Esophagus squamous epithelium (tissue), 4 donors: ENCODE measurements at regions not wholly inside any gene's neighbourhood (a gene's known extent, or its start where the extent isn't known, plus 50 kb on each side); places are given as distances from the start of the nearest gene placed in this dataset.

Experiments used
- CTCF ChIP-seq, 6 experiments: fragments of 450-650 bp in 4 of 6; fragments of 200-600 bp in 2 of 6; sonication (generic) in 2 of 6; IDR thresholded peaks; one replicate each; pipeline ENCODE4 v1.5.1; 2016 to 2019; ENCODE audit warnings: antibody characterized with exemption in 6 of 6, mild to moderate bottlenecking in 4 of 6, moderate library complexity in 4 of 6
- POLR2A ChIP-seq, 4 donors: fragments of 450-650 bp; IDR thresholded peaks; one replicate each; pipeline ENCODE4 v1.6.1; 2017; ENCODE audit warnings: antibody characterized with exemption in 4 of 4, mild to moderate bottlenecking in 4 of 4, moderate library complexity in 3 of 4

GRCh38 chr13:86283031-86283430 lies 483.8 kb upstream of the SLITRK6 start:
- TF ChIP-seq CTCF (IDR thresholded peaks at IDR 0.05) (no peak), POLR2A (IDR thresholded peaks at IDR 0.05) (no peak)
